HG03469 (cell line): ENCODE measurements at regions not wholly inside any gene's neighbourhood (a gene's known extent, or its start where the extent isn't known, plus 50 kb on each side); places are given as distances from the start of the nearest gene placed in this dataset.

Experiments used
- ATAC-seq: cut with Tn5 transposase; IDR thresholded peaks from one replicate; pipeline ENCODE4 v1.9.1; 2021; ENCODE audit warnings: mild to moderate bottlenecking, moderate library complexity, moderate number of reproducible peaks; ENCODE audit not compliant: unreplicated experiment

- ATAC-seq = no peak
These were observed 398.6 kb downstream of the TBL1XR1 start for GRCh38 chr3:176798680-176799079.

- ATAC-seq = no peak
These were observed 400.9 kb downstream of the TBL1XR1 start for GRCh38 chr3:176796371-176796770.

GRCh38 chr3:176795891-176796290 lies 401.4 kb downstream of the TBL1XR1 start:
- ATAC-seq = no peak

- no peak for ATAC-seq
These were observed 402.9 kb downstream of the TBL1XR1 start for GRCh38 chr3:176794406-176794805.

GRCh38 chr3:176789947-176790346 lies 407.3 kb downstream of the TBL1XR1 start:
- ATAC-seq = no peak

GRCh38 chr3:176789281-176789705 lies 408.0 kb downstream of the TBL1XR1 start:
- no peak for ATAC-seq

- ATAC-seq = no peak
These were observed 409.8 kb downstream of the TBL1XR1 start for GRCh38 chr3:176787506-176787905.

- no peak for ATAC-seq
These were observed 412.1 kb downstream of the TBL1XR1 start for GRCh38 chr3:176785171-176785570.

GRCh38 chr3:176780766-176781165 lies 416.5 kb downstream of the TBL1XR1 start:
- no peak for ATAC-seq

- no peak for ATAC-seq
These were observed 420.6 kb downstream of the TBL1XR1 start for GRCh38 chr3:176776622-176777175.

- ATAC-seq = no peak
These were observed 427.6 kb downstream of the TBL1XR1 start for GRCh38 chr3:176769547-176770190.

- ATAC-seq = no peak
These were observed 429.9 kb downstream of the TBL1XR1 start for GRCh38 chr3:176767385-176767784.

GRCh38 chr3:176766862-176767261 lies 430.4 kb downstream of the TBL1XR1 start:
- ATAC-seq = no peak

GRCh38 chr3:176765382-176765900 lies 431.8 kb downstream of the TBL1XR1 start:
- no peak for ATAC-seq

- no peak for ATAC-seq
These were observed 437.3 kb downstream of the TBL1XR1 start for GRCh38 chr3:176759815-176760506.

- no peak for ATAC-seq
These were observed 439.9 kb downstream of the TBL1XR1 start for GRCh38 chr3:176757429-176757828.

GRCh38 chr3:176755977-176756376 lies 441.3 kb downstream of the TBL1XR1 start:
- no peak for ATAC-seq

GRCh38 chr3:176755552-176755951 lies 441.7 kb downstream of the TBL1XR1 start:
- ATAC-seq = no peak

GRCh38 chr3:176741664-176742047 lies 455.6 kb downstream of the TBL1XR1 start:
- ATAC-seq = no peak

- ATAC-seq = no peak
These were observed 456.2 kb downstream of the TBL1XR1 start for GRCh38 chr3:176740906-176741663.

GRCh38 chr3:176739159-176739558 lies 458.1 kb downstream of the TBL1XR1 start:
- no peak for ATAC-seq
